Loucy (cell line): ENCODE measurements at regions not wholly inside any gene's neighbourhood (a gene's known extent, or its start where the extent isn't known, plus 50 kb on each side); places are given as distances from the start of the nearest gene placed in this dataset.

Experiments
- CTCF ChIP-seq: fragments of 200-600 bp; sonication (generic); conservative IDR thresholded peaks from 2 replicates; pipeline ENCODE4 v1.5.1; 2014; ENCODE audit warnings: mild to moderate bottlenecking, antibody characterized with exemption, low read length
- EZH2phosphoT487 ChIP-seq: fragments of 200-600 bp; IDR thresholded peaks from 2 replicates; pipeline ENCODE4 v1.6.1; 2018; ENCODE audit warnings: antibody characterized with exemption, mild to moderate bottlenecking, moderate library complexity, borderline replicate concordance

- TF ChIP-seq CTCF (no peak), EZH2phosphoT487 (no peak)
Observed at GRCh38 chr12:130098301-130099005, 63.8 kb upstream of the FZD10 start.
